GM10266 (cell line): ENCODE measurements at regions not wholly inside any gene's neighbourhood (a gene's known extent, or its start where the extent isn't known, plus 50 kb on each side); places are given as distances from the start of the nearest gene placed in this dataset.

Experiments
- DNase-seq: peaks from one replicate; pipeline ENCODE4 v3.0.0; 2012; ENCODE audit errors: extremely low spot score
- CTCF ChIP-seq: IDR thresholded peaks from 2 replicates; pipeline ENCODE4 v1.5.1; 2012; ENCODE audit warnings: mild to moderate bottlenecking, low read depth; ENCODE audit not compliant: control insufficient read depth, insufficient read depth; ENCODE audit errors: missing control alignments

GRCh38 chr14:46091819-46092218, 559.8 kb downstream of the RPL10L start:
- no peak for DNase-seq

GRCh38 chr14:46087604-46088003, 564.0 kb downstream of the RPL10L start:
- TF ChIP-seq CTCF = no peak
- no peak for DNase-seq

More at GRCh38 chr14:46091819-46092218, 559.8 kb downstream of the RPL10L start:
- TF ChIP-seq CTCF = no peak

- no peak for DNase-seq
- no peak for TF ChIP-seq CTCF
Measured at GRCh38 chr14:46074061-46074460, 577.5 kb downstream of the RPL10L start.

- DNase-seq = no peak
- no peak for TF ChIP-seq CTCF
Measured at GRCh38 chr14:46063872-46064271, 587.7 kb downstream of the RPL10L start.

GRCh38 chr14:46058964-46059563, 592.5 kb downstream of the RPL10L start:
- no peak for TF ChIP-seq CTCF

GRCh38 chr14:46057799-46058198, 593.8 kb downstream of the RPL10L start:
- no peak for DNase-seq
- TF ChIP-seq CTCF = no peak

More at GRCh38 chr14:46058964-46059563, 592.5 kb downstream of the RPL10L start:
- DNase-seq = no peak

- no peak for TF ChIP-seq CTCF
Measured at GRCh38 chr14:46054526-46054925, 597.1 kb downstream of the RPL10L start.

More at GRCh38 chr14:46054526-46054925, 597.1 kb downstream of the RPL10L start:
- DNase-seq = no peak
